NCI-H1436 (cell line): ENCODE measurements at regions not wholly inside any gene's neighbourhood (a gene's known extent, or its start where the extent isn't known, plus 50 kb on each side); places are given as distances from the start of the nearest gene placed in this dataset.
"Not testable (repeated sequence)": the region's sequence is repeated elsewhere in the genome, so short reads cannot be mapped to it uniquely, and the experiment has no call there.

ENCODE experiments used
- DNase-seq: peaks from one replicate; lab custom pipeline; 2025; lab: John Stamatoyannopoulos, UW

GRCh38 chr2:217585362-217585761 is 417.4 kb downstream of the TNS1 start:
- DNase-seq, result no peak

DNA sequence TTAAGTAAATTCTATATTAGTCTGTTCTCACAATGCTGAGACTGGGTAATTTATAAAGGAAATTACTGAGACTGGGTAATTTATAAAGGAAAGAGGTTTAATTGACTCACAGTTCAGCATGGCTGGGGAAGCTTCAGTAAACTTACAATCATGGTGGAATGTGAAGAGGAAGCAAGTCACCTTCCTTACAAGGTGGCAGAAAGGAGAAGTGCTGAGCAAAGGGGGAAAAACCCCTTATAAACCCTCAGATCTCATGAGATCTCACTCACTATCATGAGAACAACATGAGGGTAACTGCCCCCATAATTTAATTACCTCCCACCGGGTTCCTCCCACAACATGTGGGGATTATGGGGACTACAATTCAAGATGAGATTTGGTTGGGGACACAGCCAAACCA is 422.4 kb downstream of the TNS1 start:
- DNase-seq, result not testable (repeated sequence)

DNA sequence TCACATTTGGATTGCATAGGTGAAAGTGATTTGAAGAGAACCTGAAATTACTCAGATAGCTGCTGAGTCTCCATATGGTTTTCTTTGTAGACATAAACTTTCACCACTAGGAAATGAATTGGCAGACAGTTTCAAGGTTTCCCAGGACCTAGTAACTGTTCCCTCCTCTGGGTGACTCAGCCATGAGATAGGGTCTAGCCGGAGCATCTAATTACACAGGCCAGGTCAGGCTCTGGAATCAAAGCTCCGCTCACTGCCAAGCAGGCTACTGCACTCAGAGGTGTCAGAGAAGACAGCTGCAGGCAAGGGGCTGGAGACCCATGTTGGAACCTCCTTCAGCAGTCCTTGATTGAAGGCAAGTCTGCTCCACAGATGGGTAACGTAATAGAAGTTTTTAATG is 429.2 kb downstream of the TNS1 start:
- DNase-seq, result no peak

GRCh38 chr2:217570394-217570793 is 432.4 kb downstream of the TNS1 start:
- no peak for DNase-seq

GRCh38 chr2:217568289-217568971 is 434.4 kb downstream of the TNS1 start:
- DNase-seq, result no peak

DNA sequence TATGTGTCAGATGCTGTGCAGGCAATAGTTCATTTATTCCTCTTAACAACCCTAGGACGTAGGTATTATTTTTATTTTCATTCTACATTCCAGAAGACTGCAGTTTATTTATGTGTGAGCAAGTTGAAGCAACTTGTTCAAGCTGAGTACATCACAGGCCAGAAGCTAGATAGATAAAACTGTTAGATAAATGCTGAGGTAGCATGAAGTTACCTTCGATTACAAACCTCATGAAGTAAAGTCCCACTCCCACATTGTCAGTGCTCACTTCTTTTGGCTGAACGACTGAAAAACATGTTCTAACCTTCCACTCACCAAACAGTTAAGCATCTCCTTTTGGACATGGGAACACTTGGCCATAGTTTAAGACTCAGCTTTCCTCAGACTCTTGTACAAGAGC is 439.2 kb downstream of the TNS1 start:
- no peak for DNase-seq

GRCh38 chr2:217562871-217563480 is 439.8 kb downstream of the TNS1 start:
- DNase-seq, result no peak

GRCh38 chr2:217559084-217559483 is 443.7 kb downstream of the TNS1 start:
- DNase-seq, result no peak

- no peak for DNase-seq
Measured at GRCh38 chr2:217555081-217555876, 447.5 kb downstream of the TNS1 start.

GRCh38 chr2:217553679-217554078 is 449.1 kb downstream of the TNS1 start:
- DNase-seq, result no peak

- no peak for DNase-seq
Measured at GRCh38 chr2:217553202-217553601, 449.6 kb downstream of the TNS1 start.

DNA sequence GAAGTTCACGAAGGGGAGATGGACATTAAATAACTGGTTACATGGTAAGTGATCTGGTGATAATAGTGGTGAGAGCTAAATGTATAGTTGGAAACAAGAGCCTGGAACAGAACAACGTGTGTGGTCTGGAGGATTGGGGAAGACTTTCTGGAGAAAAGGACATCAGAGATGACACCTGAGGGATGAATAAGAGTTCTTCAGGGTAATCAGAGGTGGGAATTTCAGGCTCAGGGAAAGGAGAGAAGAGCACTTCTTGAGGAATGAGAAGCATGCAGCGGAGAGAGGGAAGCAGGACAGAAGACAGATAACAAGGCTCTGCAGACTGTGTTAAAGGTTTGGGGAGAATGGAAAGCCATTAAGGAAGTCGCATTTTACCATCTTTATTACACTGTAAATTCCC is 450.7 kb downstream of the TNS1 start:
- DNase-seq, result no peak

DNA sequence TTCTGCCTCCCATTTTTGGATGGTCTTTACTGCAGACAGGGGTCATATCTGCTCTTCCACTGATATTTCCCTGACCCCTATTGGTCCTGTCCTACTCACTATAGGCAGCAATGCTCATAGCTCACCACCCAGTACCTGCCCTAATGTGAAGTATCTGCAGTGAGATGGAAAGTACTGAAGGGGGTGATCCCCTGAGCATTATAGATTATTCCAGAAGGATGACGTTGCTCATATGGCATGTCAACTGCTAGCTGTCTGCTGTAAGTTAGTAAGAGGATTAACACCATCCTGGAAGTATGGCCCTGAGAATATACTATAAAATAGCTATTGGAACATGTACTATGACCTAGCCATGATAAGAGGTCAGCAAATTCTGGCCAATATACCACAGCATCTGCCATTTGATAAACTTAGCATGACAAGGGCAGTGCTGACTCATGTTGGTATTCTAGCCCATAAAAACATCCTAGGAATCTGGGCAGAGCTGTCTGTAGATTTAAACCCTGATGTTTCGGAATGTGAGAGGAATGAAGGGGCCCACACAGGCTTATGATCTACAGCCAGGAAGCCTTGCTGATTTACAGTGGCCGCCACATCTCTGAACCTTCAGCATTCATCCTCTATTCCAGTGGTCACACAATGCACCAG is 451.4 kb downstream of the TNS1 start:
- no peak for DNase-seq

GRCh38 chr2:217539126-217539525 is 463.7 kb downstream of the TNS1 start:
- no peak for DNase-seq

- no peak for DNase-seq
Measured at GRCh38 chr2:217538719-217539118, 464.1 kb downstream of the TNS1 start.

DNA sequence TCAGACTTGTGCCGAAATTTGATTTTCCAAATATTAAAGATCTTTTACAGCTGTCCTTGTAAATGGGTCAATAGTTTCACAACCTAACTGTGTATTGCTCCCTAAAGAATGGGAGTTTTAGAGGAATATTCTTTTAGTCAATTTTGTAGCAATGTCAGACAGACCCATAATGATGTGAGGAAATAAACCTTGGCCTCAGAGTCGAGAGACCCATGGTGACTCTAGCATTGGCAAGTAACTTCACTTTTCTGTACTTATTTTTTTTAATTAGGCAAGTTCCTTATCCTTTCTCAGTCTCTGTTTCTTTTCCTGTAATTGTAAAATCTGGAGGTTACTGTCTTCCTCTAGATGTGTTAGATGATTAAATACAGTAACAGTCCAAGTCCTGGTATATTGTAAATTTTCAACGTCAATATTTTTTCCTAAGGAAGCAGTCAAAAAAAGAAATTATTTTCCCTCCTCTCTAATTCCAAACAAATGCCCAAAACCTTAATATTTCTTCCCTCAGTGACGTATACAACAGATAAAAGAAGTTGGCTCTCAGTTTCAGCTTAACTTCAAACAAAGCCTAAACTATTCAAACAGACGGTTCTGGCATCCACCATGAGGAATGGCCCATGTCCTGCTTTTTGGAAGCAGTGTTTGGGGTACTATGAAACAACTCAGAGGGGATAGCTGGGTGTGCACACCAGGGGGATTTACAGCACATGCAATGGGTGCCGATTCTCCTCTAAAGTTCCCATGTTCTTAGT is 466.7 kb downstream of the TNS1 start:
- DNase-seq, result no peak

- no peak for DNase-seq
Measured at GRCh38 chr2:217530392-217531090, 472.3 kb downstream of the TNS1 start.

- DNase-seq, result no peak
Measured at GRCh38 chr2:217529271-217529670, 473.5 kb downstream of the TNS1 start.

- no peak for DNase-seq
Measured at GRCh38 chr2:217527590-217528202, 475.1 kb downstream of the TNS1 start.

DNA sequence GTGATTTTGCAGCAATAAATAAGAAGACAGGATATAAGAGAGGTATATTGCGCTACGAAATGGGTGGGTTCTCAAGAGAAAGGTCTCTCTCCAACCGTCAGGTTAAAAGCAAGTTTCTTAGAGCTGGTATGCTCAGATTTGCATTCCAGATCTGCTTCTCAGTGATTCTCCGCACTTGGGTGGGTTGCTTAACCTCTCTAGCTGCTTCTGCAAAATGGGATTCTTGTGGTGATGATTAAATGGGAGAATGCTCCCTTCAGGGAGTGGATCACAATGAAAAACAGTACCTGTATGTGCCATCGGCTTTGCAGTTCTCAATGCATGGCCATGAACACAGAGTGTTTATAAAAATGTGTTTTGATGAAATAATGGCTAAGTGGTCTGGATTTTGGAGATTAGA is 477.7 kb downstream of the TNS1 start:
- no peak for DNase-seq

GRCh38 chr2:217523286-217523685 is 479.5 kb downstream of the TNS1 start:
- no peak for DNase-seq
